ES-I3 (cell line): ENCODE measurements at regions not wholly inside any gene's neighbourhood (a gene's known extent, or its start where the extent isn't known, plus 50 kb on each side); places are given as distances from the start of the nearest gene placed in this dataset.
A peak's percentile ranks its signal among the peaks of the same experiment; 100 is the strongest.

Experiments
- H3K36me3 ChIP-seq: 2 replicates; pipeline ENCODE4 v1.6.1; 2013; ENCODE audit warnings: mild to moderate bottlenecking, low read length, control low read depth, moderate library complexity; ENCODE audit not compliant: insufficient read depth
- H3K4me1 ChIP-seq: 2 replicates; pipeline ENCODE4 v1.6.1; 2013; ENCODE audit warnings: mild to moderate bottlenecking, control low read depth, low read length; ENCODE audit not compliant: insufficient read depth
- H3K9ac ChIP-seq: 2 replicates; pipeline ENCODE4 v1.6.1; 2013; ENCODE audit warnings: low read depth, mild to moderate bottlenecking, low read length, moderate library complexity
- H3K9me3 ChIP-seq: 2 replicates; pipeline ENCODE4 v1.6.1; 2013; ENCODE audit warnings: mild to moderate bottlenecking, low read length, moderate library complexity; ENCODE audit not compliant: control insufficient read depth, insufficient read depth

- Histone ChIP-seq H3K9ac (no peak overlapping the region), H3K4me1 (peaks cover 20% of the 10 kb centered on the region)
Measured at GRCh38 chr5:96090215-96090614, 128.6 kb upstream of the ELL2 start.

DNA sequence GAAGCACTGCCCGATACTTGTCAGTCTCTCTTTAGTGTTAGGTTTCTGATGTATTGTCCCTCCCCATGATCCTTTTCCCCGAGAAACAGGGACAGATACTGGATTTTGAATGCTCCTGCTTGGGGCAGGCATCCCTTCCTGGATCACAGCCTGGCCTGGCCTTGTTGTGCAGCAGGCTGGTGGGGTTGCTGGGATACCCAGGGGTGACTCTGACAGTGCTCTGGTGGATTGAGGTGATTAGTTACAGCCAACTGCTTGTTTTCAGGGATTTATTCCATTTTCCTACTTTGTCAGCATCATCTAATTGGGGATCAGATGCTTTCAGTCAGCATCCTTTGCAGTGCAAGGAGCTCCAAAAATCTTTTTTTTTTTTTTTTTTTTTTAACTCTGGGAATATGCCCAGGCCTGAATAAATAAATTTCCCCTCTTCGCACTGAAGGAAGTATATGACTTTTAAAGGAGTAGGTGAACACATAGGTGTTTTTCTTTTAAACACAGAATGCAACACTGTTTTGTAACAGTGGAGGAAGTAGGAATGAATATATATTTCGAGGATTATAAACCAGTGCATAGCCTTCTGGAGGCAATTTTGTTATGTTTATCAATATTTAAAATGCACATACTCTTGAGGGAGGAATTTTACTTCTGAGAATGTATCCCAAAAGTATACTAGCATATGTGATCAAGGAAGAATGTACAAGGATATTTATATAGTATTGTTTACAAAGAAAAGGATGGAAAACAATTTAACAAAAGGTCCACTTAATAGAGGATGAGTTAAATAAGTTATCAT lies 127.3 kb upstream of the ELL2 start:
- Histone ChIP-seq H3K9ac (no peak overlapping the region), H3K36me3 (no peaks in the 10 kb centered on the region), H3K9me3 (no peaks in the 10 kb centered on the region), H3K4me1 (peaks cover 26% of the 10 kb centered on the region)

More at GRCh38 chr5:96090215-96090614, 128.6 kb upstream of the ELL2 start:
- no peaks in the 10 kb centered on the region for H3K36me3 ChIP-seq
- H3K9me3 ChIP-seq = no peaks in the 10 kb centered on the region

DNA sequence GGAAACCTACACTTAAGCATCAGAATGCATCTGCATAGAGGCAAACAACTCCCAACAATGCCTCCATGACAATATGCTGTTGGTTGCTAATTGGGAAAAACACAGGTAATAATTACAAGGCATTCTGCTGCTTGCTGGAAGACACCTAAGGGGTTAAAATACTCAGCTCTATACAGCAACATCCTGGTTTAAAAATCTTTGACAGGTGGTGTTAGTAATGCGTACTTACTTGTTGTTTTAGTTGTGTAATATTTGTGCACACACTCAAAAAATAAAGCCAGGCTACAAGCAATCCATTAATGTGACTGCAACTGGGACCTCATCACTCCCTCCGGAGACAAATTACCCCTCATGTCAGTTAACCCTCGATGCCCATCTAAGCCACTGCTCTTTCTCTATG lies 126.3 kb upstream of the ELL2 start:
- no peak overlapping the region for H3K9ac ChIP-seq
- H3K36me3 ChIP-seq = no peaks in the 10 kb centered on the region
- H3K9me3 ChIP-seq = no peaks in the 10 kb centered on the region
- H3K4me1 ChIP-seq = peaks cover 33% of the 10 kb centered on the region

DNA sequence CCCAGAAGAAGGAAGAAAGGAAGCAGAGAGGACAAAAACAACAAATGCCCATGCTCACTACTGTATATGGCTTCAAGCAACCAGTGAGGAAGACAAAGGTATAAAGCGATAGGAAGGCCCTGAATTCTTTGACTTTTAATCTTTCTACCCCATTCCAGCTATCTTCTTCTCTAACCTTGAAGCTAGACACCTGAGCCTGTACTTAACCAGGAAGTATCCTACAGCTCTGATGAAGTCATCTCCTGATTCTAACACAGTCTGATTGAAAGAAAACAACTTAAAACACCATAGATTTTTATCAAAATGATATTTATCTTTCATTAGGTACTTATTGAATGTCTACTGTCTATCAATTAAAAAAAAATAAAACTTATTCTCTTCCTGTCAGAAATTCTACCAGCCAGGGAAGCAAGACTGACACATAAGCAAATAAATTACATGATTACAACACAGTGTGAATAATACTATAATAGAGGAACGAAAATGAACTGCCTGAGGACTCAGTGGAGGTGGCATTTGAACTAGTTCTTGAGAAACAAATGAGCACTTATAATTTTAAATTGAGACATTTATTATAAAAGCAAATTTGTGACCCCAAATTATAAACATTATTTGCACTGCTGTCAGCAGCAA lies 123.3 kb upstream of the ELL2 start:
- Histone ChIP-seq H3K9ac (no peak overlapping the region), H3K36me3 (no peaks in the 10 kb centered on the region), H3K4me1 (peaks cover 36% of the 10 kb centered on the region), H3K9me3 (no peaks in the 10 kb centered on the region)

DNA sequence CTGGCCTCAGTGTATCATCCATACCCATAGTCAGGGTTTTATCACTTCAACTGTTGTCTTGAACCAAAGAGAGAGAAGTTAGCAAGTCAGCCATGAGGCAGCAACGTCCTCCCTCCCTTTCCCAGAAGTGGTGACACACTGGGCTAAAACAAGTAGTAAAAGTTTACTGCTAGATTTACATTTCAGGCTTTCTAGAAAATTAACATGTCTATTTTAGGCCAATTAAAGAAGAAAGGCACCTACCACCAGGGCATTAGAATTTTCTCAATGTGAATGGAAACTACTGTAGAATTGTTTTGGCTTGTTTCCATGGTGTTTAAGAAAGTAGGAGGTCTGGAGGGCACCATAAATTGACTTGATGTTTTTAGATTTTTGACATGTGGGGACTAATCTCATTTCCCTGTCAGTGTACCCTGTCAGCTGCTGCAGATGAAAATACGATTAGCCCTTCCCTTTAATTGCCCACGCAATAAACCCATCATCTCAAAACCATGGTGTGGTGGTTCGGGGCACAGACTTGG lies 121.8 kb upstream of the ELL2 start:
- Histone ChIP-seq H3K36me3 (no peaks in the 10 kb centered on the region), H3K9ac (peak overlapping the region; percentile 7; the same call in 1 of the 2 replicates), H3K4me1 (peaks cover 32% of the 10 kb centered on the region), H3K9me3 (no peaks in the 10 kb centered on the region)

DNA sequence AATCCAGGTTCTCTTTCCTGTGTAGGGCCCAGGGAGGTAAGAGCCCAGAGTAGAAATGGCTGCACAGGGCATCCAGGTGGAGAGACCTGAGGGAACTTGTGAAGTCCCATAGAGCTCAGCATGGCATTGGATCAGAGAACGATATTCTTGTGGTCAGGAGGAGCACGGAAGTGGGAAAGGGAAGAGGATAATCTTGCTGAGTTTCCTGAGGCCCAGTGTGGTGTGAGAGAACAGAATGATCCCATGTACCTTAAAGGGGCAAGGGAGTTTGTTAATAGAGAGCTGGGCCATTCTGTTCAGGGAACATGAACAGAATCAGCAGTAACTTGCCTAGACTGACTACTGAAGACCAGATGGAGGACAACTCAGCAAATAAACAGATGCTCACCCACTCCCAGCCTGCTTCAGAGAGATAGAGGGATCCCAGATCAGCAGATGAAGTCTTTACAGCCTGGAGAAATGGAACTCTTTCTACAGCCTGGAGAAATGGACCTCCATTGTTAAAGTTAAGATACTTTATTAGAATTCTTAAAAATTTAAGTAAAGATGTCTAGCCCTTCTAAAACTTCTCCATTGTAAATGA lies 119.7 kb upstream of the ELL2 start:
- Histone ChIP-seq H3K4me1 (peaks cover 21% of the 10 kb centered on the region), H3K9ac (no peak overlapping the region), H3K36me3 (no peaks in the 10 kb centered on the region), H3K9me3 (no peaks in the 10 kb centered on the region)

- Histone ChIP-seq H3K36me3 (no peaks in the 10 kb centered on the region), H3K9me3 (no peaks in the 10 kb centered on the region), H3K9ac (no peak overlapping the region), H3K4me1 (peaks cover 21% of the 10 kb centered on the region)
Measured at GRCh38 chr5:96080557-96080956, 118.9 kb upstream of the ELL2 start.

- Histone ChIP-seq H3K4me1 (peaks cover 20% of the 10 kb centered on the region), H3K36me3 (no peaks in the 10 kb centered on the region), H3K9ac (no peak overlapping the region), H3K9me3 (no peaks in the 10 kb centered on the region)
Measured at GRCh38 chr5:96079962-96080361, 118.3 kb upstream of the ELL2 start.

- Histone ChIP-seq H3K9me3 (no peaks in the 10 kb centered on the region), H3K36me3 (no peaks in the 10 kb centered on the region), H3K4me1 (peaks cover 12% of the 10 kb centered on the region), H3K9ac (no peak overlapping the region)
Measured at GRCh38 chr5:96079075-96079474, 117.4 kb upstream of the ELL2 start.

DNA sequence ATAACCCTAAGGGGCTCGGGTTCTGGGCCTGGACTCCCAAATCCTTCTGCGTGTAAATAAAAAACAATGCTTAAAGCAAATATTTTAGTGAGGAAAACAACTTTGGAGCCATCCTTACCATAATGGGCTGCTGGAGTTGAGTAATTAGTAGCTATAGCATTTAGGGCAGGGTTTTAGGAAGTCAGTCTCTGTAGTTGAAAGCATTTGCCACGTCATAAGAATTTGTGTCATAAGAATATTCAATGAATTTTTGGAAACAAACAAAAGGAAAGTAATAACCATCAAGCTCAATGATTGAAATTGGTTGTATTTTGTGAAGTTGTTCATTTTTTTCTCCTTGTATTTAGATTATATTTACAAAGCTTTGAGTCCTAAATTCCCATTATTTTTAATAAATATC lies 114.8 kb upstream of the ELL2 start:
- Histone ChIP-seq H3K9ac (no peak overlapping the region), H3K36me3 (no peaks in the 10 kb centered on the region), H3K4me1 (no peaks in the 10 kb centered on the region), H3K9me3 (no peaks in the 10 kb centered on the region)

GRCh38 chr5:96075579-96076289 lies 114.1 kb upstream of the ELL2 start:
- Histone ChIP-seq H3K36me3 (no peaks in the 10 kb centered on the region), H3K4me1 (no peaks in the 10 kb centered on the region), H3K9ac (no peak overlapping the region), H3K9me3 (no peaks in the 10 kb centered on the region)

DNA sequence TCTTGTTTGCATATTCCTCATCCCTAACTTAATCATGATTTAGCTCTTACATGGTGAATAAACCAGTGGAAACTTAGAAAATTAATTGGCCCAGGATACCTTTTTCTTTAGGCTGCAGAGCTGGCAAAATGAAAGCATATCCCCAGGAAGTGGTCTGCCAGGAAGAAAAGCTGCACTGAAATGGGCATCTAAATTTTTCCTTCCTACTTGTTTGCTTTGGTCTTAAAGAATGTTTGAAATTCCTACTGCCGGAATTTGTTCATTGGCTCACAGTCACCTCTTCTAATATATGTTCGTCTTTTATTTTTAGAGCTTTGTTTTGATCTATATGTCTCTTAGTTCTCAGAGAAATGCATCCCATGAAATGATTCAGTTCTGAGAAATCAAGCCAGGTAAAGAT lies 113.2 kb upstream of the ELL2 start:
- Histone ChIP-seq H3K9ac (no peak overlapping the region), H3K36me3 (no peaks in the 10 kb centered on the region), H3K4me1 (no peaks in the 10 kb centered on the region), H3K9me3 (no peaks in the 10 kb centered on the region)

- H3K9me3 ChIP-seq = no peaks in the 10 kb centered on the region
- H3K9ac ChIP-seq = no peak overlapping the region
- no peaks in the 10 kb centered on the region for H3K4me1 ChIP-seq
- H3K36me3 ChIP-seq = no peaks in the 10 kb centered on the region
Measured at GRCh38 chr5:96074460-96074859, 112.8 kb upstream of the ELL2 start.

- Histone ChIP-seq H3K36me3 (no peaks in the 10 kb centered on the region), H3K4me1 (peaks cover 6% of the 10 kb centered on the region), H3K9ac (no peak overlapping the region), H3K9me3 (no peaks in the 10 kb centered on the region)
Measured at GRCh38 chr5:96072791-96073165, 111.1 kb upstream of the ELL2 start.
